ENCODE measurements at regions not wholly inside any gene's neighbourhood (a gene's known extent, or its start where the extent isn't known, plus 50 kb on each side); places are given as distances from the start of the nearest gene placed in this dataset.

- TF ChIP-seq MAX (IDR thresholded peaks at IDR 0.05) (no peak), CTCF (IDR thresholded peaks at IDR 0.05) (no peak), POLR2A (IDR thresholded peaks at IDR 0.05; ENCODE audit: low read length) (no peak), NR3C1 (IDR thresholded peaks at IDR 0.05) (no peak), HEYL (CRISPR knock-in tag; IDR thresholded peaks at IDR 0.05) (no peak), NPAS2 (CRISPR knock-in tag; IDR thresholded peaks at IDR 0.05; ENCODE audit: borderline replicate concordance) (no peak), CHD4 (IDR thresholded peaks at IDR 0.05; ENCODE audit: borderline replicate concordance) (no peak), POLR2AphosphoS2 (conservative IDR thresholded peaks at IDR 0.05; ENCODE audit: low read length) (no peak), EP300 (IDR thresholded peaks at IDR 0.05) (no peak), SMC3 (IDR thresholded peaks at IDR 0.05) (no peak)
These were observed 662.9 kb downstream of the INHBA start for GRCh38 chr7:41039981-41040380.

Measured in A549 (cell line).